Bronchial epithelial cell (primary cell): ENCODE measurements at regions not wholly inside any gene's neighbourhood (a gene's known extent, or its start where the extent isn't known, plus 50 kb on each side); places are given as distances from the start of the nearest gene placed in this dataset.

Source experiments
- DNase-seq: peaks from one replicate; pipeline ENCODE4 v3.0.0-alpha.2; 2010; ENCODE audit warnings: low read depth
- FAIRE-seq: peaks from 2 replicates; lab custom pipeline; 2011; peaks lifted over from hg19 to GRCh38; lab: Jason Lieb, UNC
- H3K27me3 ChIP-seq: 2 replicates; pipeline ENCODE4 v1.5.1; 2011; ENCODE audit warnings: low read length; ENCODE audit not compliant: control insufficient read depth, insufficient read depth
- H3K36me3 ChIP-seq: 2 replicates; pipeline ENCODE4 v1.5.1; 2011; ENCODE audit warnings: low read length; ENCODE audit not compliant: control insufficient read depth, insufficient read depth
- H3K4me3 ChIP-seq: 2 replicates; pipeline ENCODE4 v1.5.1; 2011; ENCODE audit warnings: mild to moderate bottlenecking, low read depth, low read length, control low read depth
- CTCF ChIP-seq: IDR thresholded peaks from 2 replicates; pipeline ENCODE4 v1.5.1; 2011; ENCODE audit warnings: mild to moderate bottlenecking, moderate library complexity, low read length, control low read depth, inconsistent platforms; ENCODE audit not compliant: insufficient read depth, severe bottlenecking

- Histone ChIP-seq H3K36me3 (no peaks in the 10 kb centered on the region), H3K4me3 (no peak overlapping the region), H3K27me3 (no peaks in the 10 kb centered on the region)
- TF ChIP-seq CTCF: peak; percentile 70
- DNase-seq (peak; percentile 73), FAIRE-seq (peak; percentile 94)
Measured at GRCh38 chr7:4610768-4611467, 71.2 kb upstream of the FOXK1 start.

GRCh38 chr7:4612237-4612636 is 69.9 kb upstream of the FOXK1 start:
- H3K4me3 ChIP-seq: no peak overlapping the region
- no peaks in the 10 kb centered on the region for H3K36me3 ChIP-seq
- FAIRE-seq: no peak
- no peak for DNase-seq
- no peaks in the 10 kb centered on the region for H3K27me3 ChIP-seq
- TF ChIP-seq CTCF: no peak

GRCh38 chr7:4612939-4613841 is 68.9 kb upstream of the FOXK1 start:
- DNase-seq: peak; percentile 17
- H3K4me3 ChIP-seq: no peak overlapping the region
- FAIRE-seq: no peak

GRCh38 chr7:4613846-4614548 is 68.1 kb upstream of the FOXK1 start:
- TF ChIP-seq CTCF: no peak
- no peak for FAIRE-seq
- peak; percentile 79 for DNase-seq
- Histone ChIP-seq H3K27me3 (no peaks in the 10 kb centered on the region), H3K36me3 (no peaks in the 10 kb centered on the region), H3K4me3 (no peak overlapping the region)

More at GRCh38 chr7:4612939-4613841, 68.9 kb upstream of the FOXK1 start:
- H3K27me3 ChIP-seq: no peaks in the 10 kb centered on the region
- TF ChIP-seq CTCF: no peak
- no peaks in the 10 kb centered on the region for H3K36me3 ChIP-seq

- no peak overlapping the region for H3K4me3 ChIP-seq
- H3K36me3 ChIP-seq: no peaks in the 10 kb centered on the region
- no peak for TF ChIP-seq CTCF
- DNase-seq (no peak), FAIRE-seq (no peak)
- no peaks in the 10 kb centered on the region for H3K27me3 ChIP-seq
Measured at GRCh38 chr7:4616116-4616515, 66.0 kb upstream of the FOXK1 start.
